ENCODE measurements at regions not wholly inside any gene's neighbourhood (a gene's known extent, or its start where the extent isn't known, plus 50 kb on each side); places are given as distances from the start of the nearest gene placed in this dataset.
A peak's percentile ranks its signal among the peaks of the same experiment; 100 is the strongest.

- no peak for DNase-seq
These were observed 230.1 kb upstream of the RAB4A start for GRCh38 chr1:229040630-229041358.

GRCh38 chr1:229041946-229042345 is 229.0 kb upstream of the RAB4A start:
- DNase-seq: no peak

- no peak for DNase-seq
These were observed 228.4 kb upstream of the RAB4A start for GRCh38 chr1:229042482-229042881.

GRCh38 chr1:229043115-229043514 is 227.8 kb upstream of the RAB4A start:
- peak; percentile 63 for DNase-seq

- DNase-seq: no peak
These were observed 224.6 kb upstream of the RAB4A start for GRCh38 chr1:229046251-229046853.

- DNase-seq: no peak
These were observed 223.6 kb upstream of the RAB4A start for GRCh38 chr1:229047161-229047839.

GRCh38 chr1:229047840-229048620 is 222.9 kb upstream of the RAB4A start:
- DNase-seq: no peak

GRCh38 chr1:229048896-229049295 is 222.0 kb upstream of the RAB4A start:
- DNase-seq: no peak

- DNase-seq: no peak
These were observed 214.9 kb upstream of the RAB4A start for GRCh38 chr1:229056046-229056445.

GRCh38 chr1:229058111-229058561 is 212.8 kb upstream of the RAB4A start:
- DNase-seq: no peak

- no peak for DNase-seq
These were observed 212.2 kb upstream of the RAB4A start for GRCh38 chr1:229058729-229059128.

GRCh38 chr1:229059671-229060539 is 211.0 kb upstream of the RAB4A start:
- no peak for DNase-seq

GRCh38 chr1:229062135-229062534 is 208.8 kb upstream of the RAB4A start:
- no peak for DNase-seq

GRCh38 chr1:229063154-229063773 is 207.6 kb upstream of the RAB4A start:
- no peak for DNase-seq

GRCh38 chr1:229064320-229065168 is 206.4 kb upstream of the RAB4A start:
- DNase-seq: no peak

- DNase-seq: no peak
These were observed 205.3 kb upstream of the RAB4A start for GRCh38 chr1:229065613-229066012.

GRCh38 chr1:229066591-229066990 is 204.3 kb upstream of the RAB4A start:
- DNase-seq: no peak

- no peak for DNase-seq
These were observed 203.4 kb upstream of the RAB4A start for GRCh38 chr1:229067546-229067945.

GRCh38 chr1:229068270-229068987 is 202.5 kb upstream of the RAB4A start:
- DNase-seq: peak; percentile 99

- DNase-seq: no peak
These were observed 201.7 kb upstream of the RAB4A start for GRCh38 chr1:229069176-229069575.
